ENCODE measurements at regions not wholly inside any gene's neighbourhood (a gene's known extent, or its start where the extent isn't known, plus 50 kb on each side); places are given as distances from the start of the nearest gene placed in this dataset.

- TF ChIP-seq POLR2A (IDR thresholded peaks at IDR 0.05) (no peak), CTCF (IDR thresholded peaks at IDR 0.05) (no peak)
Observed at GRCh38 chr11:15727520-15727914, 612.8 kb downstream of the INSC start.

Data from uterus (tissue), 2 donors.